ENCODE measurements at regions not wholly inside any gene's neighbourhood (a gene's known extent, or its start where the extent isn't known, plus 50 kb on each side); places are given as distances from the start of the nearest gene placed in this dataset.
"Not testable (repeated sequence)": the region's sequence is repeated elsewhere in the genome, so short reads cannot be mapped to it uniquely, and the experiment has no call there.

- H3K36me3 ChIP-seq (ENCODE audit: control insufficient read depth, insufficient read depth, low read length): no peaks in the 10 kb centered on the region
- no CpG with 5 or more reads among the region's 1 CpG for WGBS (ENCODE audit: insufficient coverage, insufficient read length)
- H3K27me3 ChIP-seq (ENCODE audit: control insufficient read depth, insufficient read depth, low read length): no peaks in the 10 kb centered on the region
- no peaks in the 10 kb centered on the region for H3K9me3 ChIP-seq (ENCODE audit: control insufficient read depth, insufficient read depth, low read length)
- H3K4me3 ChIP-seq (ENCODE audit: low read length): no peak overlapping the region
- no peak for DNase-seq (ENCODE audit: low read depth, low spot score)
- no peak overlapping the region for H3K27ac ChIP-seq (ENCODE audit: low read length)
- H3K4me1 ChIP-seq (ENCODE audit: control insufficient read depth, insufficient read depth, low read length): no peaks in the 10 kb centered on the region
Observed at GRCh38 chr2:22442051-22442450, 942.9 kb upstream of the KLHL29 start.

GRCh38 chr2:22444281-22444680 is 940.7 kb upstream of the KLHL29 start:
- H3K4me1 ChIP-seq (ENCODE audit: control insufficient read depth, insufficient read depth, low read length): no peaks in the 10 kb centered on the region
- H3K4me3 ChIP-seq (ENCODE audit: low read length): no peak overlapping the region
- WGBS (ENCODE audit: insufficient coverage, insufficient read length): no CpG with 5 or more reads among the region's 1 CpG
- H3K27ac ChIP-seq (ENCODE audit: low read length): no peak overlapping the region
- no peak for DNase-seq (ENCODE audit: low read depth, low spot score)
- H3K36me3 ChIP-seq (ENCODE audit: control insufficient read depth, insufficient read depth, low read length): no peaks in the 10 kb centered on the region
- H3K27me3 ChIP-seq (ENCODE audit: control insufficient read depth, insufficient read depth, low read length): no peaks in the 10 kb centered on the region
- H3K9me3 ChIP-seq (ENCODE audit: control insufficient read depth, insufficient read depth, low read length): no peaks in the 10 kb centered on the region

GRCh38 chr2:22449696-22450095 is 935.3 kb upstream of the KLHL29 start:
- no peak overlapping the region for H3K4me3 ChIP-seq (ENCODE audit: low read length)
- no peaks in the 10 kb centered on the region for H3K27me3 ChIP-seq (ENCODE audit: control insufficient read depth, insufficient read depth, low read length)
- no peak overlapping the region for H3K27ac ChIP-seq (ENCODE audit: low read length)
- no peaks in the 10 kb centered on the region for H3K9me3 ChIP-seq (ENCODE audit: control insufficient read depth, insufficient read depth, low read length)
- H3K4me1 ChIP-seq (ENCODE audit: control insufficient read depth, insufficient read depth, low read length): no peaks in the 10 kb centered on the region
- DNase-seq (ENCODE audit: low read depth, low spot score): no peak
- no peaks in the 10 kb centered on the region for H3K36me3 ChIP-seq (ENCODE audit: control insufficient read depth, insufficient read depth, low read length)
- WGBS (ENCODE audit: insufficient coverage, insufficient read length): no CpG with 5 or more reads among the region's 5 CpGs

- Histone ChIP-seq H3K27ac (ENCODE audit: low read length) (no peak overlapping the region), H3K4me3 (ENCODE audit: low read length) (no peak overlapping the region), H3K9me3 (ENCODE audit: control insufficient read depth, insufficient read depth, low read length) (no peaks in the 10 kb centered on the region), H3K27me3 (ENCODE audit: control insufficient read depth, insufficient read depth, low read length) (no peaks in the 10 kb centered on the region), H3K4me1 (ENCODE audit: control insufficient read depth, insufficient read depth, low read length) (no peaks in the 10 kb centered on the region), H3K36me3 (ENCODE audit: control insufficient read depth, insufficient read depth, low read length) (no peaks in the 10 kb centered on the region)
- no peak for DNase-seq (ENCODE audit: low read depth, low spot score)
- WGBS (ENCODE audit: insufficient coverage, insufficient read length): no CpG with 5 or more reads among the region's 8 CpGs
Observed at GRCh38 chr2:22450831-22451230, 934.1 kb upstream of the KLHL29 start.

- no peak overlapping the region for H3K4me3 ChIP-seq (ENCODE audit: low read length)
- H3K27ac ChIP-seq (ENCODE audit: low read length): no peak overlapping the region
- H3K27me3 ChIP-seq (ENCODE audit: control insufficient read depth, insufficient read depth, low read length): no peaks in the 10 kb centered on the region
- H3K9me3 ChIP-seq (ENCODE audit: control insufficient read depth, insufficient read depth, low read length): no peaks in the 10 kb centered on the region
- no peaks in the 10 kb centered on the region for H3K36me3 ChIP-seq (ENCODE audit: control insufficient read depth, insufficient read depth, low read length)
- no peaks in the 10 kb centered on the region for H3K4me1 ChIP-seq (ENCODE audit: control insufficient read depth, insufficient read depth, low read length)
- no peak for DNase-seq (ENCODE audit: low read depth, low spot score)
- WGBS (ENCODE audit: insufficient coverage, insufficient read length): no CpG with 5 or more reads among the region's 2 CpGs
Observed at GRCh38 chr2:22454826-22455485, 930.0 kb upstream of the KLHL29 start.

- no CpG with 5 or more reads among the region's 1 CpG for WGBS (ENCODE audit: insufficient coverage, insufficient read length)
- DNase-seq (ENCODE audit: low read depth, low spot score): no peak
- H3K27me3 ChIP-seq (ENCODE audit: control insufficient read depth, insufficient read depth, low read length): no peaks in the 10 kb centered on the region
Observed at GRCh38 chr2:22458440-22458839, 926.5 kb upstream of the KLHL29 start.

GRCh38 chr2:22475103-22475502 is 909.9 kb upstream of the KLHL29 start:
- no CpG with 5 or more reads among the region's 4 CpGs for WGBS (ENCODE audit: insufficient coverage, insufficient read length)
- DNase-seq (ENCODE audit: low read depth, low spot score); H3K27me3 ChIP-seq (ENCODE audit: control insufficient read depth, insufficient read depth, low read length); H3K9me3 ChIP-seq (ENCODE audit: control insufficient read depth, insufficient read depth, low read length); H3K27ac ChIP-seq (ENCODE audit: low read length); H3K36me3 ChIP-seq (ENCODE audit: control insufficient read depth, insufficient read depth, low read length); H3K4me1 ChIP-seq (ENCODE audit: control insufficient read depth, insufficient read depth, low read length); H3K4me3 ChIP-seq (ENCODE audit: low read length): not testable (repeated sequence)

More at GRCh38 chr2:22458440-22458839, 926.5 kb upstream of the KLHL29 start:
- no peaks in the 10 kb centered on the region for H3K36me3 ChIP-seq (ENCODE audit: control insufficient read depth, insufficient read depth, low read length)
- peaks cover 2% of the 10 kb centered on the region; the same call in 1 of the 2 replicates for H3K4me1 ChIP-seq (ENCODE audit: control insufficient read depth, insufficient read depth, low read length)
- H3K4me3 ChIP-seq (ENCODE audit: low read length): no peak overlapping the region
- no peaks in the 10 kb centered on the region for H3K9me3 ChIP-seq (ENCODE audit: control insufficient read depth, insufficient read depth, low read length)
- no peak overlapping the region for H3K27ac ChIP-seq (ENCODE audit: low read length)

- Histone ChIP-seq H3K4me3 (ENCODE audit: low read length) (no peak overlapping the region), H3K27ac (ENCODE audit: low read length) (no peak overlapping the region), H3K36me3 (ENCODE audit: control insufficient read depth, insufficient read depth, low read length) (no peaks in the 10 kb centered on the region), H3K4me1 (ENCODE audit: control insufficient read depth, insufficient read depth, low read length) (no peaks in the 10 kb centered on the region), H3K27me3 (ENCODE audit: control insufficient read depth, insufficient read depth, low read length) (no peaks in the 10 kb centered on the region), H3K9me3 (ENCODE audit: control insufficient read depth, insufficient read depth, low read length) (no peaks in the 10 kb centered on the region)
- no peak for DNase-seq (ENCODE audit: low read depth, low spot score)
- WGBS (ENCODE audit: insufficient coverage, insufficient read length): no CpG with 5 or more reads among the region's 3 CpGs
Observed at GRCh38 chr2:22478329-22478728, 906.6 kb upstream of the KLHL29 start.

- no peak for DNase-seq (ENCODE audit: low read depth, low spot score)
- 0 out of 2 replicates have a peak, but pooled peaks cover 2% of the 10 kb centered on the region for H3K4me1 ChIP-seq (ENCODE audit: control insufficient read depth, insufficient read depth, low read length)
- WGBS (ENCODE audit: insufficient coverage, insufficient read length): no CpG with 5 or more reads among the region's 6 CpGs
- H3K9me3 ChIP-seq (ENCODE audit: control insufficient read depth, insufficient read depth, low read length): no peaks in the 10 kb centered on the region
- H3K4me3 ChIP-seq (ENCODE audit: low read length): no peak overlapping the region
- no peaks in the 10 kb centered on the region for H3K36me3 ChIP-seq (ENCODE audit: control insufficient read depth, insufficient read depth, low read length)
- no peaks in the 10 kb centered on the region for H3K27me3 ChIP-seq (ENCODE audit: control insufficient read depth, insufficient read depth, low read length)
- H3K27ac ChIP-seq (ENCODE audit: low read length): no peak overlapping the region
Observed at GRCh38 chr2:22481486-22482259, 903.3 kb upstream of the KLHL29 start.

GRCh38 chr2:22483036-22483435 is 901.9 kb upstream of the KLHL29 start:
- DNase-seq (ENCODE audit: low read depth, low spot score): no peak
- Histone ChIP-seq H3K4me3 (ENCODE audit: low read length) (no peak overlapping the region), H3K27ac (ENCODE audit: low read length) (no peak overlapping the region), H3K27me3 (ENCODE audit: control insufficient read depth, insufficient read depth, low read length) (no peaks in the 10 kb centered on the region), H3K36me3 (ENCODE audit: control insufficient read depth, insufficient read depth, low read length) (no peaks in the 10 kb centered on the region), H3K9me3 (ENCODE audit: control insufficient read depth, insufficient read depth, low read length) (no peaks in the 10 kb centered on the region), H3K4me1 (ENCODE audit: control insufficient read depth, insufficient read depth, low read length) (0 out of 2 replicates have a peak, but pooled peaks cover 2% of the 10 kb centered on the region)
- WGBS (ENCODE audit: insufficient coverage, insufficient read length): no CpG with 5 or more reads among the region's 2 CpGs

Measured in iPS DF 6.9 (cell line).